Tibial nerve (tissue), 4 donors: ENCODE measurements at regions not wholly inside any gene's neighbourhood (a gene's known extent, or its start where the extent isn't known, plus 50 kb on each side); places are given as distances from the start of the nearest gene placed in this dataset.

ENCODE experiments used
- EP300 ChIP-seq, 2 donors: sonication (generic); formaldehyde crosslinking; IDR thresholded peaks; one replicate each; pipeline ENCODE4 v1.6.1; 2017; ENCODE audit warnings: antibody characterized with exemption in 2 of 2, mild to moderate bottlenecking in 1 of 2
- POLR2A ChIP-seq, 2 donors: fragments of 450-650 bp; IDR thresholded peaks; one replicate each; pipeline ENCODE4 v1.6.1; 2017; ENCODE audit warnings: antibody characterized with exemption in 2 of 2, mild to moderate bottlenecking in 2 of 2, moderate library complexity in 2 of 2
- TF ChIP-seq, protein P1 (sequence below), 5 experiments: fragments of 200-600 bp in 3 of 5; fragments of 450-650 bp in 2 of 5; sonication (generic) in 3 of 5; IDR thresholded peaks; one replicate each; pipeline ENCODE4 v1.5.1; 2016 to 2019; ENCODE audit warnings: antibody characterized with exemption in 5 of 5, mild to moderate bottlenecking in 3 of 5, moderate library complexity in 2 of 5

DNA sequence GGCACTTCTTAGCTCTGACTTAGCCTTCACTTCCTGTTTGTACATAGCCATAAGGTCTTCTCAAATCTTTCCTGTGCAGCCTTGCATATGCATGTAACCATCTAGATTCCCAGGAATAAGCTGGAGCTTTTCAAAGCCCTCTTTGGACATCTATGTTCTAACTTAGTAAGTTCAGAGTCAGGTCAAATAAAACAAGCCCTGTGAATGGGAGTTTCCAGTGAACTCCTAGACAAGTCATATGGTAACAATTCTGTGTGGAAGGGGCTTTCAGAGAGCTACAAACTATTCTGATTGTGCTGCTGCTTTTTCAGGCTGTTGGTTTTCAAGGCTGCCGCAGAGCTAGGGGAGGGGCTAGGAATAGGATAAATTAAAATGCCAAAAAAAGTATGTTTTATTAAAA, 208.4 kb upstream of the AKR1E2 start:
- TF ChIP-seq, protein P1, sequence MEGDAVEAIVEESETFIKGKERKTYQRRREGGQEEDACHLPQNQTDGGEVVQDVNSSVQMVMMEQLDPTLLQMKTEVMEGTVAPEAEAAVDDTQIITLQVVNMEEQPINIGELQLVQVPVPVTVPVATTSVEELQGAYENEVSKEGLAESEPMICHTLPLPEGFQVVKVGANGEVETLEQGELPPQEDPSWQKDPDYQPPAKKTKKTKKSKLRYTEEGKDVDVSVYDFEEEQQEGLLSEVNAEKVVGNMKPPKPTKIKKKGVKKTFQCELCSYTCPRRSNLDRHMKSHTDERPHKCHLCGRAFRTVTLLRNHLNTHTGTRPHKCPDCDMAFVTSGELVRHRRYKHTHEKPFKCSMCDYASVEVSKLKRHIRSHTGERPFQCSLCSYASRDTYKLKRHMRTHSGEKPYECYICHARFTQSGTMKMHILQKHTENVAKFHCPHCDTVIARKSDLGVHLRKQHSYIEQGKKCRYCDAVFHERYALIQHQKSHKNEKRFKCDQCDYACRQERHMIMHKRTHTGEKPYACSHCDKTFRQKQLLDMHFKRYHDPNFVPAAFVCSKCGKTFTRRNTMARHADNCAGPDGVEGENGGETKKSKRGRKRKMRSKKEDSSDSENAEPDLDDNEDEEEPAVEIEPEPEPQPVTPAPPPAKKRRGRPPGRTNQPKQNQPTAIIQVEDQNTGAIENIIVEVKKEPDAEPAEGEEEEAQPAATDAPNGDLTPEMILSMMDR (IDR thresholded peaks at IDR 0.05): no peak
- TF ChIP-seq POLR2A (IDR thresholded peaks at IDR 0.05): no peak
- no peak for TF ChIP-seq EP300 (IDR thresholded peaks at IDR 0.05)
